ENCODE measurements at regions not wholly inside any gene's neighbourhood (a gene's known extent, or its start where the extent isn't known, plus 50 kb on each side); places are given as distances from the start of the nearest gene placed in this dataset.

GRCh38 chr4:114318309-114318708, 280.3 kb upstream of the UGT8 start:
- no peaks in the 10 kb centered on the region for H3K27me3 ChIP-seq (ENCODE audit: control insufficient read depth, insufficient read depth, low read length)
- H3K36me3 Mint-ChIP-seq: no peaks in the 10 kb centered on the region
- no peaks in the 10 kb centered on the region for H3K9me3 Mint-ChIP-seq
- H3K4me3 Mint-ChIP-seq: no peak overlapping the region
- H3K9me3 ChIP-seq (ENCODE audit: control insufficient read depth, insufficient read depth, low read length): no peaks in the 10 kb centered on the region
- H3K4me1 Mint-ChIP-seq: no peaks in the 10 kb centered on the region
- intact Hi-C loops (cut with micrococcal nuclease): no loop called here
- H3K4me1 ChIP-seq (ENCODE audit: control insufficient read depth, insufficient read depth, low read length): no peaks in the 10 kb centered on the region
- DNase-seq (no peak), ATAC-seq (no peak)
- H3K36me3 ChIP-seq (ENCODE audit: control insufficient read depth, insufficient read depth, low read length): no peaks in the 10 kb centered on the region
- H3K27ac ChIP-seq (ENCODE audit: low read length): no peak overlapping the region
- no peak overlapping the region for H3K27ac Mint-ChIP-seq
- no peaks in the 10 kb centered on the region for H3K27me3 Mint-ChIP-seq (ENCODE audit: low read depth in 2 of 2)
- TF ChIP-seq CTCF (IDR thresholded peaks at IDR 0.05): no peak
- no peak overlapping the region for H3K4me3 ChIP-seq (ENCODE audit: low read length)

- intact Hi-C loops (cut with micrococcal nuclease): no loop called here
- Histone ChIP-seq H3K9me3 (ENCODE audit: control insufficient read depth, insufficient read depth, low read length) (no peaks in the 10 kb centered on the region), H3K27me3 (ENCODE audit: control insufficient read depth, insufficient read depth, low read length) (no peaks in the 10 kb centered on the region), H3K36me3 (ENCODE audit: control insufficient read depth, insufficient read depth, low read length) (no peaks in the 10 kb centered on the region), H3K27ac (ENCODE audit: low read length) (no peak overlapping the region), H3K4me1 (ENCODE audit: control insufficient read depth, insufficient read depth, low read length) (no peaks in the 10 kb centered on the region), H3K4me3 (ENCODE audit: low read length) (no peak overlapping the region)
- Mint-ChIP-seq H3K27ac (no peak overlapping the region), H3K36me3 (no peaks in the 10 kb centered on the region), H3K4me1 (no peaks in the 10 kb centered on the region), H3K9me3 (no peaks in the 10 kb centered on the region), H3K4me3 (no peak overlapping the region), H3K27me3 (ENCODE audit: low read depth in 2 of 2) (no peaks in the 10 kb centered on the region)
- ATAC-seq (no peak), DNase-seq (no peak)
- WGBS (ENCODE audit: insufficient coverage): 95% methylated on average over 2 of the region's 2 CpGs
- no peak for TF ChIP-seq CTCF (IDR thresholded peaks at IDR 0.05)
Observed at GRCh38 chr4:114320126-114320525, 278.5 kb upstream of the UGT8 start.

- 90% methylated on average over 2 of the region's 3 CpGs for WGBS (ENCODE audit: insufficient coverage)
- no peaks in the 10 kb centered on the region for H3K36me3 ChIP-seq (ENCODE audit: control insufficient read depth, insufficient read depth, low read length)
- H3K4me1 Mint-ChIP-seq: no peaks in the 10 kb centered on the region
- H3K9me3 ChIP-seq (ENCODE audit: control insufficient read depth, insufficient read depth, low read length): no peaks in the 10 kb centered on the region
- intact Hi-C loops (cut with micrococcal nuclease): no loop called here
- no peaks in the 10 kb centered on the region for H3K27me3 Mint-ChIP-seq (ENCODE audit: low read depth in 2 of 2)
- no peaks in the 10 kb centered on the region for H3K9me3 Mint-ChIP-seq
- no peaks in the 10 kb centered on the region for H3K36me3 Mint-ChIP-seq
- no peak overlapping the region for H3K27ac ChIP-seq (ENCODE audit: low read length)
- no peaks in the 10 kb centered on the region for H3K4me1 ChIP-seq (ENCODE audit: control insufficient read depth, insufficient read depth, low read length)
- H3K27ac Mint-ChIP-seq: no peak overlapping the region
- no peak for TF ChIP-seq CTCF (IDR thresholded peaks at IDR 0.05)
- no peak overlapping the region for H3K4me3 ChIP-seq (ENCODE audit: low read length)
- no peaks in the 10 kb centered on the region for H3K27me3 ChIP-seq (ENCODE audit: control insufficient read depth, insufficient read depth, low read length)
- DNase-seq: no peak
- H3K4me3 Mint-ChIP-seq: no peak overlapping the region
- ATAC-seq: no peak
Observed at GRCh38 chr4:114321366-114321765, 277.2 kb upstream of the UGT8 start.

- Histone ChIP-seq H3K9me3 (ENCODE audit: control insufficient read depth, insufficient read depth, low read length) (no peaks in the 10 kb centered on the region), H3K36me3 (ENCODE audit: control insufficient read depth, insufficient read depth, low read length) (no peaks in the 10 kb centered on the region), H3K4me3 (ENCODE audit: low read length) (no peak overlapping the region), H3K27me3 (ENCODE audit: control insufficient read depth, insufficient read depth, low read length) (no peaks in the 10 kb centered on the region), H3K27ac (ENCODE audit: low read length) (no peak overlapping the region), H3K4me1 (ENCODE audit: control insufficient read depth, insufficient read depth, low read length) (no peaks in the 10 kb centered on the region)
- DNase-seq (no peak), ATAC-seq (no peak)
- Mint-ChIP-seq H3K9me3 (no peaks in the 10 kb centered on the region), H3K27me3 (ENCODE audit: low read depth in 2 of 2) (no peaks in the 10 kb centered on the region), H3K4me1 (no peaks in the 10 kb centered on the region), H3K36me3 (no peaks in the 10 kb centered on the region), H3K4me3 (no peak overlapping the region), H3K27ac (no peak overlapping the region)
- 33% methylated on average over 3 of the region's 3 CpGs for WGBS (ENCODE audit: insufficient coverage)
- intact Hi-C loops (cut with micrococcal nuclease): no loop called here
- no peak for TF ChIP-seq CTCF (IDR thresholded peaks at IDR 0.05)
Observed at GRCh38 chr4:114323841-114324240, 274.8 kb upstream of the UGT8 start.
